HepG2 (cell line): ENCODE measurements at regions not wholly inside any gene's neighbourhood (a gene's known extent, or its start where the extent isn't known, plus 50 kb on each side); places are given as distances from the start of the nearest gene placed in this dataset.

Source experiments
- ATAC-seq: fragments of 200-7000 bp; cut with Tn5 transposase; 3 replicates; pipeline ENCODE4 v1.9.1; 2020; ENCODE audit warnings: mild to moderate bottlenecking, moderate library complexity
- BruUV-seq: library from RNA; stranded (reverse); fragments of 400-500 nt; replicated peaks from 2 replicates; lab custom pipeline; 2021; lab: Mats Ljungman, UMichigan
- CTCF ChIA-PET: fragments of 300-600 bp; formaldehyde crosslinking; extraction: SDS; loops from one replicate; lab custom pipeline; 2021; ENCODE audit warnings: low total read pairs, inconsistent platforms, low intra/inter-chr PET ratio; lab: Yijun Ruan, JAX
- POLR2A ChIA-PET: fragments of 350-600 bp; sonication (Branson Sonifier 250); formaldehyde crosslinking; loops from one replicate; lab custom pipeline; 2020; ENCODE audit warnings: antibody characterized with exemption, inconsistent platforms; lab: Yijun Ruan, JAX
- DNase-seq: peaks from one replicate; pipeline ENCODE4 v3.0.0-alpha.2; 2015; ENCODE audit warnings: low spot score
- FAIRE-seq: peaks from 3 replicates; lab custom pipeline; 2011; peaks lifted over from hg19 to GRCh38; lab: Jason Lieb, UNC
- H2AFZ ChIP-seq: one replicate; pipeline ENCODE4 v1.6.1; 2011; ENCODE audit warnings: low read length, inconsistent platforms
- H3K27ac ChIP-seq: fragments of 300-600 bp; 3 replicates; pipeline ENCODE4 v1.8.0; 2011; ENCODE audit warnings: mixed run types, mild to moderate bottlenecking, mixed read lengths, low read length, inconsistent platforms; ENCODE audit not compliant: insufficient read depth; ENCODE audit errors: extremely low read length
- H3K27me3 ChIP-seq, 2 experiments: fragments of 200-600 bp in 1 of 2; 2 replicates in 1 of 2; 3 replicates in 1 of 2; pipeline versions ENCODE4 v1.6.0 to v1.8.0; 2011; ENCODE audit warnings: low read length in 2 of 2, mild to moderate bottlenecking in 2 of 2, moderate library complexity in 2 of 2, inconsistent platforms in 1 of 2; ENCODE audit not compliant: insufficient read depth in 2 of 2, control insufficient read depth in 1 of 2
- H3K36me3 ChIP-seq, 2 experiments: fragments of 200-600 bp in 1 of 2; replicated peaks in 1 of 2; 2 replicates in 1 of 2; 3 replicates in 1 of 2; pipeline versions ENCODE4 v1.5.1 to v1.8.0; 2011; ENCODE audit warnings: low read length in 2 of 2, inconsistent platforms in 1 of 2; ENCODE audit not compliant: insufficient read depth in 2 of 2, control insufficient read depth in 1 of 2
- H3K4me1 ChIP-seq: 2 replicates; pipeline ENCODE4 v1.5.1; 2012; ENCODE audit warnings: low read length, inconsistent platforms; ENCODE audit not compliant: insufficient read depth
- H3K4me2 ChIP-seq: 2 replicates; pipeline ENCODE4 v1.6.0; 2011; ENCODE audit warnings: low read depth, low read length, inconsistent platforms
- H3K4me3 ChIP-seq, 3 experiments: fragments of 200-600 bp in 1 of 3; sonication (generic), shearing (Covaris generic) in 1 of 3; replicated peaks in 1 of 3; 2 replicates each; pipeline ENCODE4 v1.5.1; 2011 to 2016; ENCODE audit warnings: low read length in 3 of 3, inconsistent platforms in 2 of 3, low read depth in 2 of 3, mild to moderate bottlenecking in 2 of 3, control low read depth in 1 of 3, mixed read lengths in 1 of 3; ENCODE audit not compliant: insufficient read depth in 1 of 3
- H3K79me2 ChIP-seq: one replicate; pipeline ENCODE4 v1.6.1; 2011; ENCODE audit warnings: low read length, inconsistent platforms; ENCODE audit not compliant: insufficient read depth
- H3K9ac ChIP-seq: 2 replicates; pipeline ENCODE4 v1.6.0; 2011; ENCODE audit warnings: mild to moderate bottlenecking, low read depth, low read length, inconsistent platforms; ENCODE audit not compliant: insufficient read depth
- H3K9me3 ChIP-seq: 2 replicates; pipeline ENCODE4 v1.5.1; 2012; ENCODE audit warnings: mild to moderate bottlenecking, low read length
- H4K20me1 ChIP-seq: 2 replicates; pipeline ENCODE4 v1.6.0; 2011; ENCODE audit warnings: inconsistent platforms, mild to moderate bottlenecking, low read length, moderate library complexity; ENCODE audit not compliant: insufficient read depth
- EP300 ChIP-seq, 3 experiments: sonication (generic) in 1 of 3; formaldehyde crosslinking in 1 of 3; IDR thresholded peaks; 2 replicates each; pipeline versions ENCODE4 v1.5.1 to v1.6.1; 2011 to 2020; ENCODE audit warnings: low read depth in 2 of 3, low read length in 2 of 3, borderline replicate concordance in 1 of 3, improper control_type of control experiment in 1 of 3, mild to moderate bottlenecking in 1 of 3, missing genetic modification reagents in 1 of 3, moderate library complexity in 1 of 3
- HDAC1 ChIP-seq: sonication (generic); formaldehyde crosslinking; IDR thresholded peaks from 2 replicates; pipeline ENCODE4 v1.5.1; 2020; ENCODE audit warnings: mild to moderate bottlenecking, missing genetic modification reagents
- IKZF4 ChIP-seq: sonication (generic); formaldehyde crosslinking; IDR thresholded peaks from 2 replicates; pipeline ENCODE4 v1.5.1; 2020; ENCODE audit warnings: borderline replicate concordance, mild to moderate bottlenecking, low read depth, missing genetic modification reagents; ENCODE audit errors: not compliant biosample characterization
- IRF2 ChIP-seq: IDR thresholded peaks from 2 replicates; pipeline ENCODE4 v1.6.1; 2018; ENCODE audit warnings: missing genetic modification reagents, missing compliant biosample characterization
- PRPF4 ChIP-seq: fragments of 200-400 bp; formaldehyde crosslinking; IDR thresholded peaks from 2 replicates; pipeline ENCODE4 v1.6.1; 2016; ENCODE audit warnings: low read length, low read depth; ENCODE audit not compliant: poor library complexity, severe bottlenecking
- RXRA ChIP-seq: sonication (generic); formaldehyde crosslinking; IDR thresholded peaks from 2 replicates; pipeline ENCODE4 v1.5.1; 2020; ENCODE audit warnings: missing genetic modification reagents
- SAFB2 ChIP-seq: sonication (generic); formaldehyde crosslinking; IDR thresholded peaks from 2 replicates; pipeline ENCODE4 v1.5.1; 2020; ENCODE audit warnings: missing genetic modification reagents, low read depth, mild to moderate bottlenecking, borderline replicate concordance
- SYNCRIP ChIP-seq: fragments of 200-400 bp; formaldehyde crosslinking; IDR thresholded peaks from 2 replicates; pipeline ENCODE4 v1.6.1; 2018; ENCODE audit warnings: mild to moderate bottlenecking, low read depth, low read length; ENCODE audit not compliant: insufficient read depth
- ZC3H4 ChIP-seq: sonication (generic); formaldehyde crosslinking; IDR thresholded peaks from 2 replicates; pipeline ENCODE4 v1.4.0; 2020; ENCODE audit warnings: missing genetic modification reagents, borderline replicate concordance
- ZNF160 ChIP-seq: sonication (generic); formaldehyde crosslinking; IDR thresholded peaks from 2 replicates; pipeline ENCODE4 v1.8.0; 2022; ENCODE audit warnings: mild to moderate bottlenecking, inconsistent platforms, missing genetic modification reagents
- ZNF569 ChIP-seq: sonication (generic); formaldehyde crosslinking; IDR thresholded peaks from 2 replicates; pipeline ENCODE4 v1.5.0; 2020; ENCODE audit warnings: mild to moderate bottlenecking, missing genetic modification reagents, moderate library complexity, borderline replicate concordance
- ZNF614 ChIP-seq: IDR thresholded peaks from 2 replicates; pipeline ENCODE4 v1.6.1; 2018; ENCODE audit warnings: missing biosample characterization, missing genetic modification reagents, inconsistent platforms, borderline replicate concordance
- ZNF780A ChIP-seq: sonication (generic); formaldehyde crosslinking; IDR thresholded peaks from 2 replicates; pipeline ENCODE4 v1.8.0; 2022; ENCODE audit warnings: mild to moderate bottlenecking, missing genetic modification reagents, moderate library complexity
- WGBS: methylation state at CpG from one replicate; pipeline ENCODE4 v1.1.6; 2017; ENCODE audit warnings: low lambda C conversion rate; 5-methylcytosine and 5-hydroxymethylcytosine counted together
- in situ Hi-C: cut with HindIII; loops from 2 replicates; pipeline ENCODE4 v1.10.0; 2017; ENCODE audit warnings: low pct_unique_long_range_greater_than_20kb; ENCODE audit not compliant: extremely low pct_ligation_motif_present
- intact Hi-C: fragments of 100-400 bp; cut with micrococcal nuclease; formaldehyde crosslinking; loops from one replicate; pipeline ENCODE4 v1.10.0; 2022; ENCODE audit not compliant: unreplicated experiment

DNA sequence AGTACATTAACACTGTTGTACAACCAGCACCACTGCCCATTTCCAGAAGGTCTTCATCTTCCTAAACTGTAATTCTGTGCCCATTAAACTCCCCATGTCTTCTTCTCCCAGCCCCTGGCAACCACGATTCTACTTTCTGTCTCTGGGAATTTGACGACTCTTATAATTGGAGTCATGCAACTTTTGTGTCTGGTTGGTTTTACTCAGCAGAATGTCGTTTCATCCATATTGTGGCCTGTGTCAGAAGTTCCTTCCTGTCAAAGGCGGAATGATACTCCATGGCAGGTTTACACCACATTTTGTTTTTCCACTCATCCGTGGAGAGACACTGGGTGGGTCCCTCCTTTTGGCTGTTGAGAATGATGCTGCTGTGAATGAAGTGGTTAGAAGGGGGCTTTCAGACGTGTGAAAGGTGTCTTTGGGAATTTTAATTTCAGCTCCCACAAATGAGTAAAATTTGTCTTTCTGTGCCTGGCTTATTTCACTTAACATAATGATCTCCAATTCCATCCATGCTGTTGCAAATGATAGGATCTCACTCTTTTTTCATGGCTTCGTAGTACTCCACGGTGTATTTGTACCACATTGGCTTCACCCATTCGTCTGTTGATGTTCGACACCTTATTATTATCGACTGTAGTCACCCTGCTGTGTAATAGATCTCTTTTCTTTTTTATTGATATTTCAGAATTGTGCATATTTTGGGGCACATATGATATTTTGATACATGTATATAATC is 86.1 kb upstream of the SEPTIN5 start:
- H3K4me2 ChIP-seq = no peak overlapping the region
- no peak for FAIRE-seq
- no peaks in the 10 kb centered on the region for H3K79me2 ChIP-seq
- H2AFZ ChIP-seq = no peak overlapping the region
- no peak overlapping the region for H3K4me3 ChIP-seq
- H3K27ac ChIP-seq = no peak overlapping the region
- peaks cover 5 to 34% of the 10 kb centered on the region in 2 experiments; a peak in 4 of 5 replicates for H3K27me3 ChIP-seq
- ChIA-PET CTCF (no interaction called here), POLR2A (no interaction called here)
- in situ Hi-C loops (loop anchor here (5.0 kb wide), 1 partner anchor 146 kb away; no protein-coding TSS in a partner anchor), intact Hi-C loops (no loop called here)
- peaks cover 12% of the 10 kb centered on the region; the same call in 1 of the 2 replicates for H3K4me1 ChIP-seq
- H4K20me1 ChIP-seq = no peaks in the 10 kb centered on the region
- no TSS peak for BruUV-seq
- whole genome bisulfite sequencing = 41% methylated on average over 11 of the region's 11 CpGs
- no peaks in the 10 kb centered on the region for H3K9me3 ChIP-seq
- TF ChIP-seq ZC3H4 (CRISPR knock-in tag) (no peak), ZNF569 (CRISPR knock-in tag) (no peak), EP300 (IDR thresholded peaks at IDR 0.05; ENCODE audit: low read depth in 2 of 2, low read length in 2 of 2) (no peak), EP300 (CRISPR knock-in tag; IDR thresholded peaks at IDR 0.05; ENCODE audit: borderline replicate concordance) (no peak), SYNCRIP (no peak), ZNF160 (CRISPR knock-in tag) (no peak), IKZF4 (CRISPR knock-in tag) (no peak), RXRA (no peak), ZNF614 (no peak), SAFB2 (CRISPR knock-in tag) (no peak), ZNF780A (CRISPR knock-in tag) (no peak), PRPF4 (no peak), IRF2 (no peak), HDAC1 (CRISPR knock-in tag) (no peak)
- no peaks in the 10 kb centered on the region for H3K36me3 ChIP-seq
- DNase-seq = no peak
- no peak for ATAC-seq
- no peak overlapping the region for H3K9ac ChIP-seq
